ENCODE measurements at regions not wholly inside any gene's neighbourhood (a gene's known extent, or its start where the extent isn't known, plus 50 kb on each side); places are given as distances from the start of the nearest gene placed in this dataset.

DNA sequence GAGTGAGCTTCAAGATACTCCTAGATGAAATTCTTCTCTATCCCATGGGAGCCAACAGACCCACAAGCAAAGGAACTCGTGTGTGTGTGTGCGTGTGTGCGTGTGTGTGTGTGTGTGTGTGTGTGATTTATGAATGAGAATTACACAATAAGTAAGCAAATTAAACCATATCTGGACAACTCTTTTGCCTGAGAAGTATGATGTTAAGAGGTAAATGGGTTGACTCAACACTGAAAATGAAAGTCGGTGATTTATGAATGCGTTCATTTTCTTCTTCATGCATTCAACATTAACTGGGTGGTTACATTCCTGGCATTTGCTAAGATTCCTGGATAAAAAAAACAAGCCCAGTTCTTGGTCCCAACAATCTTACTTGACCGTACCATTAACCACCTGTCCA lies 171.3 kb upstream of the ZNF462 start:
- no peaks in the 10 kb centered on the region for H3K36me3 ChIP-seq (ENCODE audit: control insufficient read depth in 2 of 3, insufficient read depth in 3 of 3, low read length in 3 of 3)
- no peaks in the 10 kb centered on the region for H3K36me3 Mint-ChIP-seq
- no peak for ATAC-seq
- no peak overlapping the region for H3K4me3 Mint-ChIP-seq
- ChIA-PET POLR2A (no interaction called here), CTCF (no interaction called here)
- no peak for DNase-seq
- intact Hi-C loops (cut with micrococcal nuclease) = no loop called here
- H3K9me3 ChIP-seq (ENCODE audit: control insufficient read depth in 2 of 3, low read length in 3 of 3) = no peaks in the 10 kb centered on the region
- no peak overlapping the region for H3K4me3 ChIP-seq (ENCODE audit: low read length)
- H3K27me3 ChIP-seq (ENCODE audit: control insufficient read depth in 2 of 2, insufficient read depth in 2 of 2, low read length in 2 of 2) = no peaks in the 10 kb centered on the region
- H3K27me3 Mint-ChIP-seq = peaks cover 0 to 5% (median 0%) of the 10 kb centered on the region in 5 donors
- peaks cover 0 to 15% (median 0%) of the 10 kb centered on the region in 11 donors for H3K9me3 Mint-ChIP-seq
- no peak overlapping the region for H3K27ac Mint-ChIP-seq
- no peaks in the 10 kb centered on the region for H3K4me1 ChIP-seq (ENCODE audit: control insufficient read depth in 2 of 2, insufficient read depth in 2 of 2, low read length in 2 of 2)
- H3K27ac ChIP-seq (ENCODE audit: low read depth, low read length) = no peak overlapping the region
- no peaks in the 10 kb centered on the region for H3K4me1 Mint-ChIP-seq

DNA sequence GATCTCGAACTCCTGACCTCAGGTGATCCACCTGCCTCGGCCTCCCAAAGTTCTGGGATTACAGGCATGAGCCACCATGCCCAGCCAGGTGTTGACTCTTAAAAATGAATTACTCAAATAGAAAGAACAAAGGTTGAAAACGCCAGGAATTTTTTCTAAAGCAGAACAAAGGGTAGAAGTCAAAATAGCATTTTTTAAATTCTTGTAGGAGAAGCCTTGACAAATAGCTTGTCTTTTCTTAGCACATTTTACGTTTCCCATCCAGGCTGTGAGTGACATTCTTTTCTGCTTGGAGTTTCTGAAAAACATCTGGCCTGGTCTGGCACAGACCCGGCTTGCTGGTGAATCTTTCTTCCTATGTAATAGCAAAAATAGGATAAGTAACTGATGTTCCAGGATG lies 169.4 kb upstream of the ZNF462 start:
- no peaks in the 10 kb centered on the region for H3K4me1 Mint-ChIP-seq
- Histone ChIP-seq H3K27me3 (ENCODE audit: control insufficient read depth in 2 of 2, insufficient read depth in 2 of 2, low read length in 2 of 2) (no peaks in the 10 kb centered on the region), H3K4me3 (ENCODE audit: low read length) (no peak overlapping the region), H3K9me3 (ENCODE audit: control insufficient read depth in 2 of 3, low read length in 3 of 3) (no peaks in the 10 kb centered on the region), H3K27ac (ENCODE audit: low read depth, low read length) (no peak overlapping the region), H3K4me1 (ENCODE audit: control insufficient read depth in 2 of 2, insufficient read depth in 2 of 2, low read length in 2 of 2) (no peaks in the 10 kb centered on the region), H3K36me3 (ENCODE audit: control insufficient read depth in 2 of 3, insufficient read depth in 3 of 3, low read length in 3 of 3) (no peaks in the 10 kb centered on the region)
- ChIA-PET POLR2A (no interaction called here), CTCF (no interaction called here)
- peaks cover 0 to 5% (median 0%) of the 10 kb centered on the region in 5 donors for H3K27me3 Mint-ChIP-seq
- peaks cover 0 to 21% (median 2%) of the 10 kb centered on the region in 11 donors for H3K9me3 Mint-ChIP-seq
- intact Hi-C loops (cut with micrococcal nuclease) = no loop called here
- no peak overlapping the region for H3K27ac Mint-ChIP-seq
- DNase-seq = no peak
- H3K4me3 Mint-ChIP-seq = no peak overlapping the region
- no peak for ATAC-seq
- H3K36me3 Mint-ChIP-seq = no peaks in the 10 kb centered on the region

- DNase-seq = no peak
- CTCF ChIA-PET = no interaction called here
Observed at GRCh38 chr9:106696804-106697203, 166.2 kb upstream of the ZNF462 start.

GRCh38 chr9:106697390-106697749 lies 165.6 kb upstream of the ZNF462 start:
- ATAC-seq (no peak), DNase-seq (no peak)
- Mint-ChIP-seq H3K4me3 (no peak overlapping the region), H3K4me1 (no peaks in the 10 kb centered on the region), H3K27me3 (peaks cover 0 to 5% (median 0%) of the 10 kb centered on the region in 5 donors), H3K9me3 (peaks cover 0 to 15% (median 5%) of the 10 kb centered on the region in 11 donors), H3K36me3 (no peaks in the 10 kb centered on the region), H3K27ac (no peak overlapping the region)
- ChIA-PET POLR2A (no interaction called here), CTCF (no interaction called here)
- intact Hi-C loops (cut with micrococcal nuclease) = no loop called here
- H3K27me3 ChIP-seq (ENCODE audit: control insufficient read depth in 2 of 2, insufficient read depth in 2 of 2, low read length in 2 of 2) = no peaks in the 10 kb centered on the region
- no peaks in the 10 kb centered on the region for H3K36me3 ChIP-seq (ENCODE audit: control insufficient read depth in 2 of 3, insufficient read depth in 3 of 3, low read length in 3 of 3)
- no peaks in the 10 kb centered on the region for H3K9me3 ChIP-seq (ENCODE audit: control insufficient read depth in 2 of 3, low read length in 3 of 3)
- H3K4me1 ChIP-seq (ENCODE audit: control insufficient read depth in 2 of 2, insufficient read depth in 2 of 2, low read length in 2 of 2) = no peaks in the 10 kb centered on the region
- H3K4me3 ChIP-seq (ENCODE audit: low read length) = no peak overlapping the region
- H3K27ac ChIP-seq (ENCODE audit: low read depth, low read length) = no peak overlapping the region

More at GRCh38 chr9:106696804-106697203, 166.2 kb upstream of the ZNF462 start:
- H3K27ac ChIP-seq (ENCODE audit: low read depth, low read length) = no peak overlapping the region
- H3K36me3 ChIP-seq (ENCODE audit: control insufficient read depth in 2 of 3, insufficient read depth in 3 of 3, low read length in 3 of 3) = no peaks in the 10 kb centered on the region
- no peak overlapping the region for H3K27ac Mint-ChIP-seq
- H3K4me3 Mint-ChIP-seq = no peak overlapping the region
- peaks cover 0 to 5% (median 0%) of the 10 kb centered on the region in 5 donors for H3K27me3 Mint-ChIP-seq
- no peaks in the 10 kb centered on the region for H3K4me1 ChIP-seq (ENCODE audit: control insufficient read depth in 2 of 2, insufficient read depth in 2 of 2, low read length in 2 of 2)
- H3K4me1 Mint-ChIP-seq = no peaks in the 10 kb centered on the region
- no peaks in the 10 kb centered on the region for H3K36me3 Mint-ChIP-seq
- POLR2A ChIA-PET = no interaction called here
- intact Hi-C loops (cut with micrococcal nuclease) = no loop called here
- H3K9me3 Mint-ChIP-seq = peaks cover 0 to 15% (median 4%) of the 10 kb centered on the region in 11 donors
- H3K9me3 ChIP-seq (ENCODE audit: control insufficient read depth in 2 of 3, low read length in 3 of 3) = no peaks in the 10 kb centered on the region
- H3K4me3 ChIP-seq (ENCODE audit: low read length) = no peak overlapping the region
- no peak for ATAC-seq
- no peaks in the 10 kb centered on the region for H3K27me3 ChIP-seq (ENCODE audit: control insufficient read depth in 2 of 2, insufficient read depth in 2 of 2, low read length in 2 of 2)

DNA sequence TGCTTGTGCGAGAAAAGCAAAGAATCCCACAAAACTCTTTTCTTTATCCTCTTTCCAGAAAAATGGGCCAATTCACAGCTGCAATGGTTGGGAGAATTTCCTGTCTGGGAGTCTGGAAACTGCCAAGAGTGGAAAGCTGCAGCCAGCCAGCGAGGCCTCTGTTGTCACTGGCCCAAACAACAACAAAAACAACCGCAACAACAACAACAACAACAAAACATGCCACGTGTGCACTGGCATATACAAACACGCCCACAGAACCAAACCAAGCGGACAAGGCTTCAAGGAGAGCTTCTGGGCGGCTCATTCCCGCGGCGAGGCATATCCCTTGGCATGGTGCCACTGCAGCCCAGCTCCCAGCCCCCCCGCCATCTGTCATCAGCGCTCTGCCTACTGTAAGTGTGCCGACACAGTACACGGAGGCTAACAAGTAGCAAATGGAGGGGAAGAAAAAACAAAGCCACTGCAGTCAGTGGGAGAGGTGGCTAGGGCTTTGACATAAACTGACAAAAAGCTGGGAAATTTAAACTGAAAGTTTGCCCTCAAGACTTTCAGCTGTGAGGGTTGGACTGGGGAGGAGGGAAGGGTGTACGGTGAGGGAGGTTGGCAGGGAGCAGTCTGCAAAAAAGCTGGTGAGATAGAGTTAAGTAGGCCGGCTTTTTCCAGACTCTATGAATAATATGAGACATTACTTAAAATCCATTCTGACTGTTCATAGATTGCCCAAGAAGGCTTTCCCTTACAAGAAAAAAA lies 165.0 kb upstream of the ZNF462 start:
- CTCF ChIA-PET = no interaction called here
- Mint-ChIP-seq H3K27me3 (peaks cover 0 to 5% (median 0%) of the 10 kb centered on the region in 5 donors), H3K4me1 (no peaks in the 10 kb centered on the region), H3K36me3 (no peaks in the 10 kb centered on the region), H3K9me3 (peaks cover 0 to 15% (median 7%) of the 10 kb centered on the region in 11 donors), H3K27ac (no peak overlapping the region), H3K4me3 (no peak overlapping the region)
- Histone ChIP-seq H3K27ac (ENCODE audit: low read depth, low read length) (no peak overlapping the region), H3K9me3 (ENCODE audit: control insufficient read depth in 2 of 3, low read length in 3 of 3) (no peaks in the 10 kb centered on the region), H3K36me3 (ENCODE audit: control insufficient read depth in 2 of 3, insufficient read depth in 3 of 3, low read length in 3 of 3) (no peaks in the 10 kb centered on the region), H3K4me3 (ENCODE audit: low read length) (no peak overlapping the region), H3K27me3 (ENCODE audit: control insufficient read depth in 2 of 2, insufficient read depth in 2 of 2, low read length in 2 of 2) (no peaks in the 10 kb centered on the region), H3K4me1 (ENCODE audit: control insufficient read depth in 2 of 2, insufficient read depth in 2 of 2, low read length in 2 of 2) (no peaks in the 10 kb centered on the region)
- no peak for DNase-seq
- intact Hi-C loops (cut with micrococcal nuclease) = no loop called here
- ATAC-seq = no peak
- POLR2A ChIA-PET = no interaction called here

GRCh38 chr9:106700676-106701075 lies 162.3 kb upstream of the ZNF462 start:
- CTCF ChIA-PET = no interaction called here
- no peaks in the 10 kb centered on the region for H3K4me1 Mint-ChIP-seq
- H3K27me3 Mint-ChIP-seq = no peaks in the 10 kb centered on the region
- intact Hi-C loops (cut with micrococcal nuclease) = no loop called here
- no peak overlapping the region for H3K4me3 ChIP-seq (ENCODE audit: low read length)
- H3K4me3 Mint-ChIP-seq = no peak overlapping the region
- no peaks in the 10 kb centered on the region for H3K36me3 ChIP-seq (ENCODE audit: control insufficient read depth in 2 of 3, insufficient read depth in 3 of 3, low read length in 3 of 3)
- H3K9me3 Mint-ChIP-seq = peaks cover 0 to 17% (median 12%) of the 10 kb centered on the region in 11 donors
- no peaks in the 10 kb centered on the region for H3K27me3 ChIP-seq (ENCODE audit: control insufficient read depth in 2 of 2, insufficient read depth in 2 of 2, low read length in 2 of 2)
- ATAC-seq (no peak), DNase-seq (no peak)
- H3K36me3 Mint-ChIP-seq = no peaks in the 10 kb centered on the region
- H3K27ac ChIP-seq (ENCODE audit: low read depth, low read length) = no peak overlapping the region
- H3K27ac Mint-ChIP-seq = no peak overlapping the region
- no peaks in the 10 kb centered on the region for H3K9me3 ChIP-seq (ENCODE audit: control insufficient read depth in 2 of 3, low read length in 3 of 3)
- H3K4me1 ChIP-seq (ENCODE audit: control insufficient read depth in 2 of 2, insufficient read depth in 2 of 2, low read length in 2 of 2) = no peaks in the 10 kb centered on the region
- POLR2A ChIA-PET = no interaction called here

GRCh38 chr9:106701611-106702010 lies 161.4 kb upstream of the ZNF462 start:
- ATAC-seq (no peak), DNase-seq (no peak)
- no peak overlapping the region for H3K4me3 ChIP-seq (ENCODE audit: low read length)
- H3K27me3 ChIP-seq (ENCODE audit: control insufficient read depth in 2 of 2, insufficient read depth in 2 of 2, low read length in 2 of 2) = no peaks in the 10 kb centered on the region
- H3K4me3 Mint-ChIP-seq = no peak overlapping the region
- intact Hi-C loops (cut with micrococcal nuclease) = no loop called here
- H3K36me3 Mint-ChIP-seq = no peaks in the 10 kb centered on the region
- ChIA-PET CTCF (no interaction called here), POLR2A (no interaction called here)
- peak overlapping the region in 1 of 9 donors; percentile 75 for H3K27ac Mint-ChIP-seq
- H3K27me3 Mint-ChIP-seq = no peaks in the 10 kb centered on the region
- no peaks in the 10 kb centered on the region for H3K4me1 Mint-ChIP-seq
- H3K9me3 ChIP-seq (ENCODE audit: control insufficient read depth in 2 of 3, low read length in 3 of 3) = no peaks in the 10 kb centered on the region
- peaks cover 0 to 17% (median 12%) of the 10 kb centered on the region in 11 donors for H3K9me3 Mint-ChIP-seq
- no peaks in the 10 kb centered on the region for H3K4me1 ChIP-seq (ENCODE audit: control insufficient read depth in 2 of 2, insufficient read depth in 2 of 2, low read length in 2 of 2)
- no peak overlapping the region for H3K27ac ChIP-seq (ENCODE audit: low read depth, low read length)
- no peaks in the 10 kb centered on the region for H3K36me3 ChIP-seq (ENCODE audit: control insufficient read depth in 2 of 3, insufficient read depth in 3 of 3, low read length in 3 of 3)

Measured in naive thymus-derived CD4-positive, alpha-beta T cell (primary cell).